Naive thymus-derived CD4-positive, alpha-beta T cell (primary cell): ENCODE measurements at regions not wholly inside any gene's neighbourhood (a gene's known extent, or its start where the extent isn't known, plus 50 kb on each side); places are given as distances from the start of the nearest gene placed in this dataset.
"Not testable (repeated sequence)": the region's sequence is repeated elsewhere in the genome, so short reads cannot be mapped to it uniquely, and the experiment has no call there.

ENCODE experiments used
- ATAC-seq: fragments of 150-1000 bp; cut with Tn5 transposase; 2 replicates; pipeline ENCODE4 v1.10.0; 2021; ENCODE audit warnings: mild to moderate bottlenecking, moderate library complexity
- CTCF ChIA-PET: fragments of 350-600 bp; sonication (Branson Sonifier 250); formaldehyde crosslinking; loops from one replicate; lab custom pipeline; 2021; ENCODE audit warnings: antibody characterized with exemption; lab: Charles Lee
- POLR2A ChIA-PET: fragments of 350-600 bp; sonication (Branson Sonifier 250); formaldehyde crosslinking; loops from one replicate; lab custom pipeline; 2021; ENCODE audit warnings: antibody characterized with exemption, inconsistent platforms; lab: Charles Lee
- DNase-seq, 9 donors: peaks; one replicate each; pipeline versions ENCODE4 v3.0.0 to v3.0.0-alpha.2; 2020 to 2022; ENCODE audit warnings: mixed read lengths in 1 of 9
- H3K27ac ChIP-seq: one replicate; pipeline ENCODE4 v1.7.0; 2013; ENCODE audit warnings: mild to moderate bottlenecking, low read depth, low read length, moderate library complexity
- H3K27me3 ChIP-seq, 2 donors: one replicate each; pipeline ENCODE4 v1.7.0; 2013; ENCODE audit warnings: low read length in 2 of 2, mild to moderate bottlenecking in 2 of 2, moderate library complexity in 2 of 2; ENCODE audit not compliant: control insufficient read depth in 2 of 2, insufficient read depth in 2 of 2
- H3K36me3 ChIP-seq, 3 experiments: 1 replicate in 2 of 3; 2 replicates in 1 of 3; pipeline ENCODE4 v1.7.0; 2013; ENCODE audit warnings: low read length in 3 of 3, mild to moderate bottlenecking in 3 of 3, moderate library complexity in 1 of 3; ENCODE audit not compliant: insufficient read depth in 3 of 3, control insufficient read depth in 2 of 3
- H3K4me1 ChIP-seq, 2 donors: one replicate each; pipeline ENCODE4 v1.7.0; 2013; ENCODE audit warnings: low read length in 2 of 2, mild to moderate bottlenecking in 2 of 2, moderate library complexity in 1 of 2; ENCODE audit not compliant: control insufficient read depth in 2 of 2, insufficient read depth in 2 of 2
- H3K4me3 ChIP-seq: 2 replicates; pipeline ENCODE4 v1.7.0; 2013; ENCODE audit warnings: mild to moderate bottlenecking, low read length
- H3K9me3 ChIP-seq, 3 experiments: 1 replicate in 2 of 3; 2 replicates in 1 of 3; pipeline ENCODE4 v1.7.0; 2013; ENCODE audit warnings: low read length in 3 of 3; ENCODE audit not compliant: control insufficient read depth in 2 of 3
- H3K27ac Mint-ChIP-seq, 9 donors: one replicate each; pipeline ENCODE4 v1.8.0; 2020 to 2022; ENCODE audit warnings: mixed read lengths in 9 of 9, mild to moderate bottlenecking in 8 of 9, moderate library complexity in 5 of 9, inconsistent platforms in 2 of 9
- H3K27me3 Mint-ChIP-seq, 5 donors: one replicate each; pipeline ENCODE4 v1.8.0; 2021 to 2022; ENCODE audit warnings: mixed read lengths in 5 of 5, mild to moderate bottlenecking in 1 of 5
- H3K36me3 Mint-ChIP-seq, 5 donors: one replicate each; pipeline ENCODE4 v1.8.0; 2020 to 2022; ENCODE audit warnings: mixed read lengths in 5 of 5, mild to moderate bottlenecking in 3 of 5, inconsistent platforms in 1 of 5
- H3K4me1 Mint-ChIP-seq, 7 donors: one replicate each; pipeline ENCODE4 v1.8.0; 2020 to 2022; ENCODE audit warnings: mixed read lengths in 7 of 7, mild to moderate bottlenecking in 3 of 7, inconsistent platforms in 1 of 7
- H3K4me3 Mint-ChIP-seq, 10 donors: one replicate each; pipeline ENCODE4 v1.8.0; 2020 to 2022; ENCODE audit warnings: mild to moderate bottlenecking in 10 of 10, mixed read lengths in 10 of 10, moderate library complexity in 6 of 10, inconsistent platforms in 2 of 10
- H3K9me3 Mint-ChIP-seq, 11 donors: one replicate each; pipeline ENCODE4 v1.8.0; 2020 to 2022; ENCODE audit warnings: mixed read lengths in 11 of 11, mild to moderate bottlenecking in 4 of 11, inconsistent platforms in 1 of 11, moderate library complexity in 1 of 11
- intact Hi-C, 2 donors: fragments of 100-400 bp; cut with micrococcal nuclease; formaldehyde crosslinking; loops; one replicate each; pipeline ENCODE4 v1.15.1; 2023

DNA sequence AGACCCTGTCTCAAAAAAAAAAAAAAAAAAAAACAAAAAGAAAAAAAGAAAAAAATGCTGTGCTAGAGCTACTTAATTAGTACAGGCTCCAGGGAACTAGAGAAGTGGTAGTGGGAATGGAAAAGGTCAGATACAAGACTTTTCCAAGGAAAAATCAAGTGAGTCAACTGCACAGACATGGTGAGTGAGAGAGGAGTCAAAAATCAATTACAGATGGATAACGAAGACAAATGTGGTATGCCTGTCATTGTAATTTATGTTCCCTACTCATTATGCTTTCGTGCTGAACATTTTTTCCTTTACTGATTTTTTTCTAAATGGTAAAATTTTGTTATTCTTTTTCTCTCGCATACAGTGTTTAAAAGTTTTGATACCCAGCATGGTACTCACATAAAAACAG is 111.5 kb downstream of the MDH1 start:
- peaks cover 0 to 3% (median 0%) of the 10 kb centered on the region in 5 donors for H3K36me3 Mint-ChIP-seq
- Histone ChIP-seq H3K4me3 (no peak overlapping the region), H3K36me3 (no peaks in the 10 kb centered on the region), H3K27ac (no peak overlapping the region), H3K9me3 (no peaks in the 10 kb centered on the region), H3K27me3 (no peaks in the 10 kb centered on the region), H3K4me1 (no peaks in the 10 kb centered on the region)
- DNase-seq (no peak), ATAC-seq (no peak)
- H3K4me3 Mint-ChIP-seq, result no peak overlapping the region
- peaks cover 0 to 5% (median 0%) of the 10 kb centered on the region in 7 donors for H3K4me1 Mint-ChIP-seq
- ChIA-PET POLR2A (no interaction called here), CTCF (interaction anchor here (0.6 to 2.7 kb wide), 5 partner anchors 13 to 190 kb away, joined by 3 to 42 read pairs (median 3); no protein-coding TSS in a partner anchor)
- H3K27ac Mint-ChIP-seq, result no peak overlapping the region
- no peaks in the 10 kb centered on the region for H3K9me3 Mint-ChIP-seq
- intact Hi-C loops, result no loop called here
- peaks cover 0 to 5% (median 0%) of the 10 kb centered on the region in 5 donors for H3K27me3 Mint-ChIP-seq

- intact Hi-C loops, result no loop called here
- H3K36me3 Mint-ChIP-seq, result peaks cover 0 to 3% (median 0%) of the 10 kb centered on the region in 5 donors
- Histone ChIP-seq H3K4me1 (no peaks in the 10 kb centered on the region), H3K36me3 (no peaks in the 10 kb centered on the region), H3K27ac (no peak overlapping the region), H3K9me3 (no peaks in the 10 kb centered on the region), H3K4me3 (no peak overlapping the region), H3K27me3 (no peaks in the 10 kb centered on the region)
- ATAC-seq (no peak), DNase-seq (no peak)
- H3K9me3 Mint-ChIP-seq, result peaks cover 0 to 4% (median 0%) of the 10 kb centered on the region in 11 donors
- H3K27me3 Mint-ChIP-seq, result peaks cover 0 to 9% (median 0%) of the 10 kb centered on the region in 5 donors
- CTCF ChIA-PET, result interaction anchor here (0.6 to 1.3 kb wide), 2 partner anchors 87 to 139 kb away, joined by 3 read pairs; no protein-coding TSS in a partner anchor
- H3K4me1 Mint-ChIP-seq, result peaks cover 0 to 5% (median 0%) of the 10 kb centered on the region in 7 donors
- POLR2A ChIA-PET, result no interaction called here
- no peak overlapping the region for H3K27ac Mint-ChIP-seq
- no peak overlapping the region for H3K4me3 Mint-ChIP-seq
These were observed 112.6 kb downstream of the MDH1 start for GRCh38 chr2:63701406-63701805.

DNA sequence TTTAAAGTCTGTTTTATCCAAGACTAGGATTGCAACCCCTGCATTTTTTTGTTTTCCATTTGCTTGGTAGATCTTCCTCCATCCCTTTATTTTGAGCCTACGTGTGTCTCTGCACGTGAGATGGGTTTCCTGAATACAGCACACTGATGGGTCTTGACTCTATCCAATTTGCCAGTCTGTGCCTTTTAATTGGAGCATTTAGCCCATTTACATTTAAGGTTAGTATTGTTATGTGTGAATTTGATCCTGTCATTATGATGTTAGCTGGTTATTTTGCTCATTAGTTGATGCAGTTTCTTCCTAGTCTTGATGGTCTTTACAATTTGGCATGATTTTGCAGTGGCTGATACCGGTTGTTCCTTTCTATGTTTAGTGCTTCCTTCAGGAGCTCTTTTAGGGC is 117.3 kb downstream of the MDH1 start:
- H3K4me1 Mint-ChIP-seq, H3K36me3 Mint-ChIP-seq, H3K9me3 ChIP-seq, H3K27ac ChIP-seq, DNase-seq, H3K27ac Mint-ChIP-seq, H3K4me3 ChIP-seq, H3K4me1 ChIP-seq, ATAC-seq, intact Hi-C loops, H3K4me3 Mint-ChIP-seq, POLR2A ChIA-PET, CTCF ChIA-PET, H3K9me3 Mint-ChIP-seq, H3K27me3 ChIP-seq, H3K36me3 ChIP-seq: not testable (repeated sequence)
- H3K27me3 Mint-ChIP-seq, result peaks cover 0 to 12% (median 0%) of the 10 kb centered on the region in 5 donors

DNA sequence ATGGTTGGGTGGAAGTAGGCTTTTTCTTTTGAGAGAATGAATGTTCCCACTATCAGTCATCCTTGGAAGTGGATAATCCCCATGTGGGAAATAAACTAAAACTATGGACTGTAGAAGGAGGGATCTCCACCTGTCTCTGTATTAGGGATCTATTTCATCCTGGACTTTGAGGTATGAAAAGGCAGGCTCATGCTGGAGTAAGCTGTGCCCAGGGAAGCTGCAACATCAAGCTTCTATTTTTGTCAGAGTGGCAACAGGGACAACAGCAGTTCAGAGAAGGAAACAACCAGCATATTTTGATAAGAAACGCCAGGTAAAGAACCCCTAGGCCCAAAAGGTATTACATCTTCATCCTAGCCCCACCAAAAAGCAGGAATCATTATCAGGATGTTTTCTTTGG is 122.0 kb downstream of the MDH1 start:
- H3K27ac ChIP-seq, result no peak overlapping the region
- no peak for DNase-seq
- H3K9me3 ChIP-seq, result no peaks in the 10 kb centered on the region
- Mint-ChIP-seq H3K27ac (no peak overlapping the region), H3K27me3 (peaks cover 0 to 6% (median 0%) of the 10 kb centered on the region in 5 donors), H3K4me3 (no peak overlapping the region), H3K9me3 (peaks cover 0 to 9% (median 0%) of the 10 kb centered on the region in 11 donors), H3K36me3 (peaks cover 0 to 6% (median 0%) of the 10 kb centered on the region in 5 donors), H3K4me1 (no peaks in the 10 kb centered on the region)
- intact Hi-C loops, result no loop called here
- H3K4me3 ChIP-seq, result no peak overlapping the region
- no peak for ATAC-seq
- no peaks in the 10 kb centered on the region for H3K36me3 ChIP-seq
- POLR2A ChIA-PET, result no interaction called here
- H3K27me3 ChIP-seq, result no peaks in the 10 kb centered on the region
- CTCF ChIA-PET, result no interaction called here
- no peaks in the 10 kb centered on the region for H3K4me1 ChIP-seq

GRCh38 chr2:63712748-63713147 is 124.0 kb downstream of the MDH1 start:
- Histone ChIP-seq H3K36me3 (no peaks in the 10 kb centered on the region), H3K4me3 (no peak overlapping the region), H3K27me3 (no peaks in the 10 kb centered on the region), H3K4me1 (no peaks in the 10 kb centered on the region), H3K9me3 (no peaks in the 10 kb centered on the region), H3K27ac (no peak overlapping the region)
- intact Hi-C loops, result no loop called here
- peaks cover 0 to 8% (median 0%) of the 10 kb centered on the region in 5 donors for H3K27me3 Mint-ChIP-seq
- ChIA-PET CTCF (interaction anchor here (0.8 kb wide), 1 partner anchor 13 kb away, joined by 3 read pairs; no protein-coding TSS in a partner anchor), POLR2A (no interaction called here)
- H3K9me3 Mint-ChIP-seq, result peaks cover 0 to 2% (median 0%) of the 10 kb centered on the region in 11 donors
- no peaks in the 10 kb centered on the region for H3K36me3 Mint-ChIP-seq
- no peak overlapping the region for H3K4me3 Mint-ChIP-seq
- no peaks in the 10 kb centered on the region for H3K4me1 Mint-ChIP-seq
- DNase-seq (no peak), ATAC-seq (no peak)
- H3K27ac Mint-ChIP-seq, result no peak overlapping the region

DNA sequence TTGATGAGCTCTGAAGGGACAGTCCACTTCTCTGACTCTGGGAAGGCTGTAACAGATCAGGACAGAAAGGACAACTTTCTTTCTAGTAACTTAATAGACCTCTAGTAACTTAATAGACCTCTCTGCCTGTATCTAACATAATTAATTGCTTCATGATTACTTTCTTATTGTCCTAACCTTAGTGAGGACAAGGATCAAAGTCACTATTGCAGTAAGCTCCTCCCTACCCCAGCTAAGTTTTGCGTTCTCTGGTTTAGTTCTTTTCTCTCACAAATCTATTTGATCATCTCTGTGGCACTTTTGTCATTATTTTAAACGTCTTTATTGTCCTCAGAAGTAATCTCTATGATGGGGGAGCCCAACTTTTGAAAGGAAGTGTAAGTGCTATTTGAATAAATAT is 125.5 kb upstream of the UGP2 start:
- Mint-ChIP-seq H3K36me3 (no peaks in the 10 kb centered on the region), H3K9me3 (peaks cover 0 to 6% (median 0%) of the 10 kb centered on the region in 11 donors), H3K4me1 (no peaks in the 10 kb centered on the region), H3K27me3 (peaks cover 0 to 12% (median 5%) of the 10 kb centered on the region in 5 donors), H3K4me3 (no peak overlapping the region), H3K27ac (no peak overlapping the region)
- intact Hi-C loops, result no loop called here
- Histone ChIP-seq H3K4me3 (no peak overlapping the region), H3K4me1 (no peaks in the 10 kb centered on the region), H3K27me3 (no peaks in the 10 kb centered on the region), H3K36me3 (no peaks in the 10 kb centered on the region), H3K27ac (no peak overlapping the region), H3K9me3 (no peaks in the 10 kb centered on the region)
- POLR2A ChIA-PET, result no interaction called here
- CTCF ChIA-PET, result no interaction called here
- DNase-seq (no peak), ATAC-seq (no peak)

- Histone ChIP-seq H3K4me3 (no peak overlapping the region), H3K9me3 (no peaks in the 10 kb centered on the region), H3K4me1 (no peaks in the 10 kb centered on the region), H3K27ac (no peak overlapping the region), H3K27me3 (no peaks in the 10 kb centered on the region), H3K36me3 (no peaks in the 10 kb centered on the region)
- H3K27me3 Mint-ChIP-seq, result peaks cover 0 to 10% (median 5%) of the 10 kb centered on the region in 5 donors
- no peak overlapping the region for H3K4me3 Mint-ChIP-seq
- no peak overlapping the region for H3K27ac Mint-ChIP-seq
- H3K36me3 Mint-ChIP-seq, result peaks cover 0 to 4% (median 0%) of the 10 kb centered on the region in 5 donors
- H3K9me3 Mint-ChIP-seq, result peaks cover 0 to 6% (median 2%) of the 10 kb centered on the region in 11 donors
- CTCF ChIA-PET, result no interaction called here
- intact Hi-C loops, result no loop called here
- POLR2A ChIA-PET, result no interaction called here
- no peaks in the 10 kb centered on the region for H3K4me1 Mint-ChIP-seq
- DNase-seq, result no peak
- no peak for ATAC-seq
These were observed 122.6 kb upstream of the UGP2 start for GRCh38 chr2:63719052-63719451.
